HepG2 (cell line): ENCODE measurements at regions not wholly inside any gene's neighbourhood (a gene's known extent, or its start where the extent isn't known, plus 50 kb on each side); places are given as distances from the start of the nearest gene placed in this dataset.

Experiments used
- KAT2B ChIP-seq: fragments of 150-350 bp; IDR thresholded peaks from 2 replicates; pipeline ENCODE4 v1.6.1; 2014; ENCODE audit warnings: low read depth, low read length, borderline replicate concordance
- ZNF7 ChIP-seq: IDR thresholded peaks from 2 replicates; pipeline ENCODE4 v1.6.1; 2016; ENCODE audit warnings: missing biosample characterization, missing genetic modification reagents
- TF ChIP-seq, protein P1 (sequence below): IDR thresholded peaks from 2 replicates; pipeline ENCODE4 v1.6.1; 2012; ENCODE audit warnings: inconsistent platforms

DNA sequence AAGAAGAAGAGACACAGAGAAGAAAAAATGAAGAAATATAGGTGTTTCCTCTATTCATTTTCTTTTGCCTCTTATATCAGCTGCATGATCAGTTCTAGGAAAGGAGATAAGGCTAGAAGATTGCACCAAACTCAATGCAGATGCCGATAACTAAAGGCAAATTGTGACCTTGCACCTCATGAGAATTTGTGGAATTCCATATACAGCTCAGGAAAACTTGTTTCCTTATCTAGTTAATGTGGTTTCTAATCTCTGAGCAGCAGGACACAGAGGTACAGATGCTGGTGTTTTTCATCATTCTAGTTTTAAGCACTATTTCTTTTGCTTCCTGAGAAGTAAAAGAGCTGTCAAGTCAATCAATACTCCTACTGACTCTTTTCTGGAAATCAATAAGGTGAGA lies 104.6 kb upstream of the NWD2 start:
- TF ChIP-seq, protein P1, sequence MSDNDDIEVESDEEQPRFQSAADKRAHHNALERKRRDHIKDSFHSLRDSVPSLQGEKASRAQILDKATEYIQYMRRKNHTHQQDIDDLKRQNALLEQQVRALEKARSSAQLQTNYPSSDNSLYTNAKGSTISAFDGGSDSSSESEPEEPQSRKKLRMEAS, result no peak
- TF ChIP-seq ZNF7 (no peak), KAT2B (no peak)
